ENCODE measurements at regions not wholly inside any gene's neighbourhood (a gene's known extent, or its start where the extent isn't known, plus 50 kb on each side); places are given as distances from the start of the nearest gene placed in this dataset.

- no peaks in the 10 kb centered on the region for H3K36me3 ChIP-seq (replicated peaks in 1 of 2; ENCODE audit: control insufficient read depth in 1 of 2, insufficient read depth in 2 of 2, low read length in 1 of 2)
- TF ChIP-seq REST (IDR thresholded peaks at IDR 0.05; ENCODE audit: low read depth, low read length): no peak
- no peaks in the 10 kb centered on the region for H4K20me1 ChIP-seq (ENCODE audit: insufficient read depth)
- H3F3A ChIP-seq (replicated peaks; ENCODE audit: insufficient read depth): no peaks in the 10 kb centered on the region
- no peak overlapping the region for H3K4me3 ChIP-seq (ENCODE audit: low read depth in 2 of 2, low read length in 1 of 2)
- no peak overlapping the region for H2AFZ ChIP-seq (ENCODE audit: low read depth)
- no peaks in the 10 kb centered on the region for H3K27me3 ChIP-seq (ENCODE audit: insufficient read depth)
- ChIA-PET CTCF (interaction anchor here (1.5 to 3.0 kb wide), 2 partner anchors 12 to 18 kb away, joined by 5 to 12 read pairs; no protein-coding TSS in a partner anchor), POLR2A (no interaction called here)
- no peaks in the 10 kb centered on the region for H3K4me1 ChIP-seq (ENCODE audit: control insufficient read depth in 1 of 2, insufficient read depth in 2 of 2, low read depth in 1 of 2, low read length in 1 of 2)
- H3K9me2 ChIP-seq: no peaks in the 10 kb centered on the region
- 81% methylated on average over 8 of the region's 8 CpGs for WGBS (ENCODE audit: low lambda C conversion rate)
- no peak overlapping the region for H3K9ac ChIP-seq
- no peak overlapping the region for H3K27ac ChIP-seq (ENCODE audit: low read depth in 2 of 2, low read length in 1 of 2)
- no peaks in the 10 kb centered on the region for H3K79me2 ChIP-seq (ENCODE audit: insufficient read depth)
- DNase-seq: no peak
- no peak overlapping the region for H3K4me2 ChIP-seq
- H3K9me3 ChIP-seq: no peaks in the 10 kb centered on the region
Observed at GRCh38 chr15:85871545-85871944, 76.8 kb upstream of the KLHL25 start.

GRCh38 chr15:85872125-85872524 lies 77.4 kb upstream of the KLHL25 start:
- Histone ChIP-seq H2AFZ (ENCODE audit: low read depth) (no peak overlapping the region), H3K79me2 (ENCODE audit: insufficient read depth) (no peaks in the 10 kb centered on the region), H3K9me2 (no peaks in the 10 kb centered on the region), H3K4me3 (ENCODE audit: low read depth in 2 of 2, low read length in 1 of 2) (no peak overlapping the region), H3K27me3 (ENCODE audit: insufficient read depth) (no peaks in the 10 kb centered on the region), H3K27ac (ENCODE audit: low read depth in 2 of 2, low read length in 1 of 2) (no peak overlapping the region), H3K36me3 (replicated peaks in 1 of 2; ENCODE audit: control insufficient read depth in 1 of 2, insufficient read depth in 2 of 2, low read length in 1 of 2) (no peaks in the 10 kb centered on the region), H3K4me2 (no peak overlapping the region), H4K20me1 (ENCODE audit: insufficient read depth) (no peaks in the 10 kb centered on the region), H3F3A (replicated peaks; ENCODE audit: insufficient read depth) (no peaks in the 10 kb centered on the region), H3K4me1 (ENCODE audit: control insufficient read depth in 1 of 2, insufficient read depth in 2 of 2, low read depth in 1 of 2, low read length in 1 of 2) (no peaks in the 10 kb centered on the region), H3K9me3 (no peaks in the 10 kb centered on the region), H3K9ac (no peak overlapping the region)
- ChIA-PET POLR2A (no interaction called here), CTCF (no interaction called here)
- 63% methylated on average over 4 of the region's 5 CpGs for WGBS (ENCODE audit: low lambda C conversion rate)
- no peak for DNase-seq
- TF ChIP-seq RCOR1 (IDR thresholded peaks at IDR 0.05; ENCODE audit: low read length): no peak
- TF ChIP-seq ZBTB33 (IDR thresholded peaks at IDR 0.05; ENCODE audit: borderline replicate concordance, low read depth): no peak
- no peak for TF ChIP-seq MAX (IDR thresholded peaks at IDR 0.05; ENCODE audit: low read depth)
- no peak for TF ChIP-seq USF2 (IDR thresholded peaks at IDR 0.05; ENCODE audit: borderline replicate concordance, low read depth, low read length)
- no peak for TF ChIP-seq ELF1 (IDR thresholded peaks at IDR 0.05)
- no peak for TF ChIP-seq MEF2A (IDR thresholded peaks at IDR 0.05; ENCODE audit: borderline replicate concordance, low read depth)
- no peak for TF ChIP-seq GATA2 (CRISPR knock-in tag; IDR thresholded peaks at IDR 0.05)
- TF ChIP-seq PBX3 (IDR thresholded peaks at IDR 0.05): no peak
- no peak for TF ChIP-seq RXRA (IDR thresholded peaks at IDR 0.05; ENCODE audit: borderline replicate concordance, low read depth)
- no peak for TF ChIP-seq CTCF (IDR thresholded peaks at IDR 0.05)
- no peak for TF ChIP-seq FOXM1 (IDR thresholded peaks at IDR 0.05; ENCODE audit: low read depth)
- TF ChIP-seq FOXJ3 (CRISPR knock-in tag; IDR thresholded peaks at IDR 0.05): no peak
- TF ChIP-seq USF1 (IDR thresholded peaks at IDR 0.05; ENCODE audit: borderline replicate concordance, low read depth): no peak
- TF ChIP-seq POLR2AphosphoS5 (IDR thresholded peaks at IDR 0.05; ENCODE audit: low read depth, low read length): no peak
- TF ChIP-seq TEAD4 (IDR thresholded peaks at IDR 0.05; ENCODE audit: borderline replicate concordance, insufficient read depth): no peak
- TF ChIP-seq NFIC (IDR thresholded peaks at IDR 0.05; ENCODE audit: borderline replicate concordance): no peak

Data from SK-N-SH (cell line).